ENCODE measurements at regions not wholly inside any gene's neighbourhood (a gene's known extent, or its start where the extent isn't known, plus 50 kb on each side); places are given as distances from the start of the nearest gene placed in this dataset.

GRCh38 chr6:50239853-50240252, 190.1 kb upstream of the DEFB112 start:
- H2AFZ ChIP-seq (replicated peaks; ENCODE audit: low read length, poor library complexity) = no peak overlapping the region
- H3K4me2 ChIP-seq (ENCODE audit: low read depth, low read length) = no peak overlapping the region
- no peak overlapping the region for H3K4ac ChIP-seq (ENCODE audit: low read depth, low read length)
- no peak overlapping the region for H2AK5ac ChIP-seq (ENCODE audit: low read depth, low read length)
- H4K8ac ChIP-seq (ENCODE audit: low read depth in 2 of 2, low read length in 2 of 2) = no peak overlapping the region
- no peak overlapping the region for H3K27ac ChIP-seq (ENCODE audit: insufficient read depth, low read length)
- CTCF ChIA-PET = no interaction called here
- H3K56ac ChIP-seq (ENCODE audit: extremely low read depth, insufficient read depth, low read length) = no peak overlapping the region
- WGBS, 2 experiments (ENCODE audit: extremely low coverage in 2 of 2, insufficient read length in 1 of 2) = 0% methylated on average over 1 of the region's 14 CpGs; no CpG with 5 or more reads in 1 of the 2 experiments
- no peaks in the 10 kb centered on the region for H3K4me1 ChIP-seq (ENCODE audit: control insufficient read depth, insufficient read depth, low read length)
- no peak overlapping the region for H4K5ac ChIP-seq (ENCODE audit: low read depth, low read length)
- H3K36me3 ChIP-seq (ENCODE audit: control insufficient read depth, insufficient read depth, low read length) = no peaks in the 10 kb centered on the region
- H4K91ac ChIP-seq (ENCODE audit: insufficient read depth, low read depth, low read length) = no peak overlapping the region
- H2BK20ac ChIP-seq (ENCODE audit: low read depth, low read length) = no peak overlapping the region
- H3K23ac ChIP-seq (ENCODE audit: low read depth, low read length) = no peak overlapping the region
- TF ChIP-seq CEBPB (IDR thresholded peaks at IDR 0.05; ENCODE audit: low read depth, low read length) (no peak), CHD1 (IDR thresholded peaks at IDR 0.05; ENCODE audit: low read depth, low read length) (no peak), MXI1 (IDR thresholded peaks at IDR 0.05; ENCODE audit: borderline replicate concordance, low read depth, low read length) (no peak), CTCF (conservative IDR thresholded peaks at IDR 0.05; ENCODE audit: low read depth, low read length) (no peak), NFE2L2 (IDR thresholded peaks at IDR 0.05; ENCODE audit: low read depth, low read length) (no peak), POLR2A (IDR thresholded peaks at IDR 0.05; ENCODE audit: low read depth, low read length) (no peak), ELK1 (IDR thresholded peaks at IDR 0.05; ENCODE audit: borderline replicate concordance, low read depth, low read length) (no peak), RAD21 (IDR thresholded peaks at IDR 0.05; ENCODE audit: low read length) (no peak), FOS (IDR thresholded peaks at IDR 0.05; ENCODE audit: low read depth, low read length) (no peak)
- TF ChIP-seq, protein P1, sequence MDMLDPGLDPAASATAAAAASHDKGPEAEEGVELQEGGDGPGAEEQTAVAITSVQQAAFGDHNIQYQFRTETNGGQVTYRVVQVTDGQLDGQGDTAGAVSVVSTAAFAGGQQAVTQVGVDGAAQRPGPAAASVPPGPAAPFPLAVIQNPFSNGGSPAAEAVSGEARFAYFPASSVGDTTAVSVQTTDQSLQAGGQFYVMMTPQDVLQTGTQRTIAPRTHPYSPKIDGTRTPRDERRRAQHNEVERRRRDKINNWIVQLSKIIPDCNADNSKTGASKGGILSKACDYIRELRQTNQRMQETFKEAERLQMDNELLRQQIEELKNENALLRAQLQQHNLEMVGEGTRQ (IDR thresholded peaks at IDR 0.05; ENCODE audit: low read depth, low read length) = no peak
- no peak overlapping the region for H2AK9ac ChIP-seq (replicated peaks; ENCODE audit: low read depth, low read length, poor library complexity)
- H3K79me1 ChIP-seq (ENCODE audit: low read depth in 1 of 2, low read length in 2 of 2) = no peaks in the 10 kb centered on the region
- no peaks in the 10 kb centered on the region for H3K9me3 ChIP-seq (ENCODE audit: control insufficient read depth, insufficient read depth, low read length)
- no peak overlapping the region for H2BK15ac ChIP-seq (ENCODE audit: low read depth, low read length)
- in situ Hi-C loops (cut with MboI; ENCODE audit: low sequenced_read_pairs) (no loop called here), dilution Hi-C loops (cut with HindIII; ENCODE audit: low sequenced_read_pairs, unreplicated experiment) (no loop called here), intact Hi-C loops (cut with micrococcal nuclease) (no loop called here)
- no peaks in the 10 kb centered on the region for H4K20me1 ChIP-seq (ENCODE audit: insufficient read depth, low read length)
- ATAC-seq (ENCODE audit: low read depth) (no peak), DNase-seq (no peak)
- H3K9me1 ChIP-seq (ENCODE audit: insufficient read depth, low read length) = no peaks in the 10 kb centered on the region
- no TSS peak for BruUV-seq (replicated peaks)
- H3K27me3 ChIP-seq (ENCODE audit: control insufficient read depth, insufficient read depth, low read length) = no peaks in the 10 kb centered on the region
- H3K14ac ChIP-seq (replicated peaks; ENCODE audit: low read depth, low read length) = no peak overlapping the region
- H3K9ac ChIP-seq (ENCODE audit: low read depth, low read length) = no peak overlapping the region
- POLR2A ChIA-PET (ENCODE audit: unreplicated experiment) = no interaction called here
- no peak overlapping the region for H3K4me3 ChIP-seq (ENCODE audit: insufficient read depth, low read depth, low read length)
- H2BK5ac ChIP-seq (ENCODE audit: low read depth, low read length, poor library complexity, severe bottlenecking) = no peak overlapping the region
- H2BK120ac ChIP-seq (ENCODE audit: low read depth, low read length) = no peak overlapping the region
- H3K18ac ChIP-seq (ENCODE audit: low read depth, low read length) = no peak overlapping the region
